Inferior parietal cortex (tissue), 1 donor: ENCODE measurements at regions not wholly inside any gene's neighbourhood (a gene's known extent, or its start where the extent isn't known, plus 50 kb on each side); places are given as distances from the start of the nearest gene placed in this dataset.

Source experiments
- DNase-seq: peaks from one replicate; pipeline ENCODE4 v3.0.0-alpha.2; 2016; ENCODE audit errors: extremely low spot score

DNA sequence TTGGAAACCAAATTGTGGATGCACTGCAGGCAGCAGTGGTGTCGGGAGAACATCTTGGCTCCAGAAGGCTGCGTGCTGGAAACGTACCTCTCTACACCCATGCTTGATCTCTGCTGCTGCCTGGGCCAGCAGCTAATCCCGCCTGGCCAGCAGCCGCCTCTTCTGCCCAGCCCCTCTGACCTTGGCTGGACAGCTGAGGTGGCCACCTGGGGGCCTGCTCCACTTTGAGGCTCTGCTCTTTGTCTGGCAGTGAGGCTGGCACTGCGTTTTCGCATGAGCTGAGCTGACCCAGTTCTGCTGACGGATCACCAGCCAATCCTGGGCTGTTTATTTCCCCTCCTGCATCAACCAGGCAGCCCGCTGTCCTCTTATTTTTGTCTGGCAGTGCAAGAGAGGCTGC, 154.9 kb downstream of the TENT4A start:
- no peak for DNase-seq

DNA sequence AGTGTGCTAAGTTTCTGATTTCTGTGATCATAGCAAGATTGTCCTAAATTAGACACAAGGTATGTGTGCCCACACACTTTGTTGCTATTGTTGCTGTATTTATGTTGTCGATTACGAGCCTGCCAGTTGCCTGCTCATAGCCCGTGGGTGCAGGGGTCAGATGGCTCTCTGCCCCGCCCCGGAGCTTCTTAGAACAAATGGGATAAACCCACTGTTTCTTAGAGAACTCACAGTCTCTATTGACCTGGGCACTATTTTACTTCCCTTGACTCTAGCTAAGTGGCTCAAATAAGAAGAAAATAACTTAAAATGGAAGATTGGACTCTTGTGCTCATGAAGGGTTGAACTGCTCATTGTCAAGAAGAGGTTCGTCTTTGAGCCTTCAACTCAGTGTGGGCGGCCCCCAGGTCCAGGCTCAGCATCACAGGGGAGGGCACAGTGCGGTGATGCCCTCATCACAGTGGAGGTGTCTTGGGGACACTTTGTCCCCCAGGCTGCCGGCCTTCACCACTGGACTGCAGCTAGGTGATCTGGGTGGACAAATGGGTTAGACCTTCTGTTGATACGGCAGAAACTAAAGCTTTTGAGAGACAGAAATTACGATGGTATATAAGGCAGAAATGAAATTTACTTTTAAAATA, 155.5 kb downstream of the TENT4A start:
- no peak for DNase-seq

- DNase-seq = no peak
These were observed 156.4 kb downstream of the TENT4A start for GRCh38 chr5:6869677-6870076.

DNA sequence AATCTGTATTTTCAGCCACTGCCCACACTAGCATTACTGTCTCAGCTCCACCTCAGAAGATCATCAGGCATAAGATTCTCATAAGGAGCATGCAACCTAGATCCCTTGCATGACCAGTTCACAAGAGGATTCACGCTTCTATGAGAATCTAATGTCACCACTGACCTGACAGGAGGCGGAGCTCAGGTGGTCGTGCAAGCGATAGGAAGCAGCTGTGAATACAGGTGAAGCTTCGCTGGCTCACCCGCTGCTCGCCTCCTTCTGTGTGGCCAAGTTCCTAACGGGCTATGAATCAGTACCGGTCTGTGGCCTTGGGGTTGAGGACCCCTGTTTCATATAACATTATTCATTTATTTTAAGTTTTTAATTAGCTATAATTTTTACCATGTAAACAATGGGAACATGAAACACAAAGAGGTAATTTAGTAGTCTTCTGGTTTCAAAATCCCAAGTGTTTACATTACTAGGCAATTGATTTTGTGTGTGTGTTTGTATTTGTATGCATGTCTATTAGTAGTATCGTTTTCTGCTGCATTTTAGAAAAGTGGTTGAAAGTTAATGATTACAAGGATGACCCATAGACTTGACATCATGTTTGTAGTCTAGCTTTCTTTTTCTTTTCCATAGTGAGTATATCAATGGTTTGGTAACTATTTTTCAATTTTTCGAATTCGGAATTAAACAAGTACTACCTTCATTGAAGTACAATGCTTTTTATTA, 159.4 kb downstream of the TENT4A start:
- no peak for DNase-seq

GRCh38 chr5:6873359-6873758, 160.1 kb downstream of the TENT4A start:
- DNase-seq = no peak

GRCh38 chr5:6875376-6875775, 162.1 kb downstream of the TENT4A start:
- no peak for DNase-seq

DNA sequence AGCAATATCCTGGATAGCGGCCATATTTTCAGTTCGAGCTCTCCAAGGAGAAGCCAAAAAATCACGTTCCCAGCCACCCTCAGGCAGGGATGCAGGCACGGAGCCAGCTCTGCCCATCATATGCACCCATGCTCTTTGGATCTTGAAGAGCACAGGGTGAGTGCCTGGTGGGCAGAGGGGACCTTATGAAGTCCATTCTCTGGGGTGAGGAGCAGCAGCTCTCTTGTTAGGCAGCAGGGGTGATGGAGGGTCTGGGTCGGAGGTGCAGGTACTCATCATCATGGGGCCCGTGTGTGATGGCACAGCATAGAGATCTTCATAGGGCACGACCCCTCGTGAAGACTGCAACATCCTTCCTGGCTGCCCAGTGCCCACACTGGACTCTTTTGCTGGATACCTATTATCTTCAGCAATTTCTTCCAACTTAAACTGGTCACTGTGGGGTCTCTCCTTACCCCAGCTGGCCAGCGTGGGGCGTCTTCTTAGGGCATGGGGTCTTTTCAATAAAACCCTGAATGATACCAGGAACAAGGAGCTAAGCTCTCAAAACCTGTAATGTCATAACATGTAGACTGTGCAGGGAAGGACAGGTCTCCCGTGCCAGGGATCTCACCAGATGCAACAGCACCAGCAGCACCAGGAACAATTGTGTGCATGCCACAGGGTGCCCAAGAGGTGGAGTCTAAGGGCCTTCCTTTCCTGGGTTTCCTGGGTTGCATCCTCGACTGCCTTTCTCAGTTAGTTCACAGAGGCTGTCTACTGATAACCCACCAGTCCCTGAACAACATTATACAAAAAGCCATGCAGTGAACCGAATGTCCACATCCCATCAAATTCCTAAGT, 165.0 kb downstream of the TENT4A start:
- DNase-seq = no peak

DNA sequence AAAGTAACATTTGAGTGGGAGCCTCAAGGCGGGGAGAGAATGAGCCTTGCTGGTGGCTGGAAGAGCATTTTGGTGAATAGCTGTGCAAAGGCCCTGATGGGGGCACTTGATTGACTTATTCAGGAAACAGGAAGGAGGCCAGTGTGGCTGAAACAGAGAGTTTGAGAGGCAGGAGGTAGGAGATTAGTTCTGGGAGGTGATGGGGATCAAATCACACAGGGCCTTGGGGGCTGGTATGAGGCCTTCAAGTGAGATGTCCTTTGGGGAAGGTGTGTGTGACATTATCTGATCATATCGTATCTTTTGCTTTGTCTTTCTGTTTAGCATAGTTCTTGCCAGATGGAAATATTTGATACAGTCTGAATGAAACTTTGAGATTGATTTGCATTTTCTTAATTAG, 172.3 kb downstream of the TENT4A start:
- DNase-seq = no peak

- DNase-seq = no peak
These were observed 173.6 kb downstream of the TENT4A start for GRCh38 chr5:6886866-6887265.

DNA sequence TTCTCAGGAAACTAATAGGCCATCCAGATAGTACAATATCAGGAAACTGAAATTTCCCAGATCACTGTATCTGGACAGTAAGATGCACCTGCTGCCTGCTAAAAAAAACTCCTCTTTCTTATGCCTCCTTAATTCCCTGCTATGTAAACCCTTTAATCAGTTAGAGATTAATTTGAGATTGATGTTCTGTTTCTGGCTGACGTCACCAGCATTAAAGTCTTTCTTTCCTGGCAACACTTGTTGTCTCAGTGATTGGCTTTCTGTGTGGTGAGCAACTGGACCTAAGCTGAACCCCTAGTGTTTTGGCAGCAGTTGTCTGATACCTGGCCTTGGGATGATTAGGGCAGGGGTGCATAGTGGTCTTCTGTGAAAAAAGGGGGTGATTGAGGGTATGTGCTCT, 175.8 kb downstream of the TENT4A start:
- DNase-seq = no peak

GRCh38 chr5:6899221-6899620, 186.0 kb downstream of the TENT4A start:
- no peak for DNase-seq

DNA sequence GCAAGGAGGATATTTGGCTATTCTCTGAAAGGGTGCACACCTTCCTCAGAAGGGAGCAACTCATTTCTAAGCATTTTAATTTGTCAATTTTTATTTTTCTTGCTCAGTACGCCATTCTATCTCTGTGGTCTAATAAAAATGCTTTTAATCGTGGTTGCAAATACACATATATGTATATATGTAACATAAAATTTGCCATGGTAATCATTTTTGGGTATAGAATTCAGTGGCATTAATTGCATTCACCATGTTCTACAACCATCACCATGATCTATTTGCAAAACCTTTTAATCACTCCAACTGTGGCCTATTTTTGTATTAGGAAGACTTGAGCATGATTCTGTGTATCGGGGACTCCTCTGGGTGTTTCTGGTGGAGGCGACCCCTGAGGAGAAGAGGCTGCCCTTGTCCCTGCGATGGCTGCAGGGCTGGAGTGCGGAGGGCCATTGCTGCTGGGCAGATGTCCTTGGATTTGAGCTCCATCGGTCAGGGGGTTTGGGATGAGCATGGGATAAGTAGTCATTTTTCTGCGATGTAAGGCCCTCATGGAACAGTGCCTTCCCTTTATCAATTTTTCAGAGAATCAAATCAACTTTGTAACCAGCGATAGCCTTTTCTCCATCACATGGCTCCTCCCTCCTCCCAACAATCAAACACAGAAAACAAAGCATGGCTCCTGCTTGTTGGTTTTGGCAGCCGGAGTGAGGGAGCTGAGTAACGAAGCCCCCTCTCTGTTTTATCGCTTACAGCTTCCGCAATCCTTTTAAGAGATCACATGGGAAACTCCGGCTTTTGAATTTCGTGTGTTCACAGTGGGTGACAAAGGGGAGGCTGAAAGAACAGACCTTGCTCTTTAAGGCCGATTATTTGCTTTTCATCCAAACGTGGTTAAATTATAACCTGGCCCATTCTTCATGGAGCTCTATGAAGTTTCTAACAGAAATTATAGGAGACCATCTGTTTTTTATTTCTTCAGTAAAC, 187.3 kb downstream of the TENT4A start:
- DNase-seq = no peak

GRCh38 chr5:6902094-6902493, 188.9 kb downstream of the TENT4A start:
- no peak for DNase-seq

DNA sequence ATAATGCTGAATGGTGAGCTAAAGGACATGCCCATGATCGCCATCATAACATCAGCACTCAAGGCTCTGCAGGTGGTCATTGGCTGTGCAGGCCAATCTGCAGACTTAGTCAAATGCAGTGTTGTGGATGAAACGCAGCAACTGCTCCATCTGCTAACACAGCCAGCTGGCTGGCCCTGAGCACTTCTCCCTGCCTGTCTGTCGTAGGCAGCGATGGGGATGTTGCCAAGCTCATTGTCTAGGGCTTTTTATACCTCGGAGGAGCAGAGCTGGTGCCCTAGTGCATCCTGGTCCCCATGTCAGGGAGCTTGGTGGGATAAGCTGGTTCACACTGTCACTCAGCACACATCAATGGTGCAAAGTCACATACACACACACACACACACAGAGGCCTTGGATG, 189.4 kb downstream of the TENT4A start:
- peak; percentile 40 for DNase-seq

DNA sequence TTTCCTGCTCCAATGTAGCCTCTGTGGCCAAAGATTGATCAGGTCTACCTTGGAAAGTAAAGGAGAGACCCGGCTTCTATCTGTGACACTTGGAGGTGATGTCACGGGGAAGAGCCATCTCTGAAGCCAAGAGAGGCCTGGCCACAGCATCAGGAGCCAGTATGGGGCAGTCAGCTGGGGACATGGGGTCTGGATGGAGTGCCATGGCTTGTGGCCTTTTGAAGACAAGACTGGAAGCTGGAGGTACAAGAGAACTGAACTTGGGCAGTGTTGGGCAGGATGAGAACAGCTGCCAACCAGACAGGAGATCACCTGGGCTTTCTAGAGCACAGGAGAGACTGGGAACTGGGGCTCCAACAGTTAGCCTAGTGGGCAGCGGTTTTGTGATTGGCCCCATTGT, 190.7 kb downstream of the TENT4A start:
- DNase-seq = no peak

DNA sequence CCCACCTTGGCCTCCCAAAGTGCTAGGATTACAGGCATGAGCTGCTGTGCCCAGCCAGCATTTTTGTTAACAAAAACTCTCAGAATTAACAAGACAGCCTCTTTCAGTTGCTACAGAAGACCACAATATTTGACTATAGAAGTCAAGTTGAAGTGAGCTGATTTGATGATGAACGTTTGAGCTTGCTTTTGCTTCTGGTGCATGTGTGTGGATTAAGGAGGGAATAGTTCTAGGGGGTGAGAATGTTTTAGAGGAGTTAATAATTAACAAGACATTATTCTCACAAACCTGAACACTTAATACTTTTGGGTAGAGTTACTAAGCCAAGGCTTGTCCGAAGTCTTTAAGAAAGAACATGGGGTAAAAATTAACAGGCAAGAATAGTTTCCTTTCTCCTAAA, 191.6 kb downstream of the TENT4A start:
- DNase-seq = no peak

- DNase-seq = no peak
These were observed 192.2 kb downstream of the TENT4A start for GRCh38 chr5:6905423-6905822.

DNA sequence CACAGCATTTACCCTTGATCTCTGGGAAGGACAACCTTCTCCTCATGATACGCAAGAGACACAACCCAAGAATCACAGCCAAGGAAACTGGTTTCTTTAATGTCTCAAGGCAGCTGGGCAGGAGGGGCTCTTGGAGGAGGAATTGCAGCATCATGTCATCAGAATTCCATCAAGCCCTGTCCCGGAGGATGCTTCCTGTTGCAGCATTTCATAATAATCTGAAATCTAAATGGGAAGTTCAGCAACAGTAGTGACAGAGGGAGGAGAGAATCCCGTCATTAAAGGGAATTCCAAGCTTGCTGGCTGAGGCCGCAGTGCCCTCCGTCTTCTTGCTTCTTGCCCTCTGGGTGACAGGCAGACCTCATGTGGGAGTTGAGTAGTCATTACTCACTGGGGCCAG, 192.7 kb downstream of the TENT4A start:
- no peak for DNase-seq

GRCh38 chr5:6907320-6907918, 194.2 kb downstream of the TENT4A start:
- no peak for DNase-seq

DNA sequence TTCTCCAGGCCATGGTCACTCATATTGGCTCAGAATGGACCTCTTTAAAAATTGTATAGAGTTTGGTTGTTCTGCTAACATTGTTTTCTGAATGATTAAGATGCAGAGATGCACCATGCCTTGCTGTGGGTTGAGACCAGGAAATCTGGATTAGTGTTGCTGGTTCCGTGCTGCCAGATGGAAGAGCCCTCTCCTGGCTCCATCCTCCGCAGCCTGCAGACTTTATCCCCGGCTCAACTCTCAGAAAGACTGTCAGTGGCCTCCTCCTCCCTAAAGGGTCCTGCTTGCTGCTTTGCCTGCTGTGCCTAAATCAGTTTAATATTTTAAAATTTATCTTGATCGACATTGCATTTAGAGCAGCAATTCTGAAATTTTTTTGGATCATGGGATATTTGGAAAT, 196.7 kb downstream of the TENT4A start:
- DNase-seq = no peak

- DNase-seq = no peak
These were observed 197.7 kb downstream of the TENT4A start for GRCh38 chr5:6910950-6911349.
